ENCODE measurements at regions not wholly inside any gene's neighbourhood (a gene's known extent, or its start where the extent isn't known, plus 50 kb on each side); places are given as distances from the start of the nearest gene placed in this dataset.

GRCh38 chrX:9378980-9379696 lies 85.7 kb upstream of the TBL1X start:
- TF ChIP-seq CTCF (optimal IDR thresholded peaks at IDR 0.05 in 1 of 3, IDR thresholded peaks at IDR 0.05 in 1 of 3, conservative IDR thresholded peaks at IDR 0.05 in 1 of 3; ENCODE audit: extremely low read depth in 1 of 3, insufficient read depth in 2 of 3, low read length in 3 of 3) (no peak), EZH2 (IDR thresholded peaks at IDR 0.05; ENCODE audit: low read length) (no peak)

Data from keratinocyte (primary cell).